ENCODE measurements at regions not wholly inside any gene's neighbourhood (a gene's known extent, or its start where the extent isn't known, plus 50 kb on each side); places are given as distances from the start of the nearest gene placed in this dataset.

- no peak for DNase-seq
Observed at GRCh38 chr11:70808686-70809375, 410.5 kb downstream of the CTTN start.

GRCh38 chr11:70810133-70810532, 411.8 kb downstream of the CTTN start:
- DNase-seq = no peak

GRCh38 chr11:70810681-70811080, 412.4 kb downstream of the CTTN start:
- DNase-seq = no peak

GRCh38 chr11:70811483-70811882, 413.2 kb downstream of the CTTN start:
- no peak for DNase-seq

GRCh38 chr11:70811915-70812314, 413.6 kb downstream of the CTTN start:
- no peak for DNase-seq

- DNase-seq = no peak
Observed at GRCh38 chr11:70812472-70812871, 414.1 kb downstream of the CTTN start.

- no peak for DNase-seq
Observed at GRCh38 chr11:70813651-70814050, 415.3 kb downstream of the CTTN start.

GRCh38 chr11:70815485-70815832, 417.1 kb downstream of the CTTN start:
- no peak for DNase-seq

GRCh38 chr11:70816156-70816678, 417.9 kb downstream of the CTTN start:
- no peak for DNase-seq

GRCh38 chr11:70818351-70818750, 420.0 kb downstream of the CTTN start:
- no peak for DNase-seq

- DNase-seq = no peak
Observed at GRCh38 chr11:70819022-70819421, 420.7 kb downstream of the CTTN start.

GRCh38 chr11:70820311-70820710, 422.0 kb downstream of the CTTN start:
- no peak for DNase-seq

- no peak for DNase-seq
Observed at GRCh38 chr11:70820712-70821111, 422.4 kb downstream of the CTTN start.

- DNase-seq = no peak
Observed at GRCh38 chr11:70823771-70824170, 425.4 kb downstream of the CTTN start.

GRCh38 chr11:70824605-70825245, 426.4 kb downstream of the CTTN start:
- DNase-seq = peak; percentile 34 to 59

- peak in 1 of 2 experiments; percentile 26 for DNase-seq
Observed at GRCh38 chr11:70825893-70826540, 426.4 kb downstream of the SHANK2 start.

GRCh38 chr11:70826541-70827335, 425.6 kb downstream of the SHANK2 start:
- DNase-seq = peak; percentile 65 to 85

GRCh38 chr11:70828593-70829082, 423.7 kb downstream of the SHANK2 start:
- DNase-seq = no peak

- no peak for DNase-seq
Observed at GRCh38 chr11:70829134-70829885, 423.1 kb downstream of the SHANK2 start.

GRCh38 chr11:70829886-70830272, 422.5 kb downstream of the SHANK2 start:
- DNase-seq = no peak

GRCh38 chr11:70833011-70833410, 419.4 kb downstream of the SHANK2 start:
- DNase-seq = no peak

- no peak for DNase-seq
Observed at GRCh38 chr11:70833554-70833953, 418.8 kb downstream of the SHANK2 start.
